WTC11 (cell line): ENCODE measurements at regions not wholly inside any gene's neighbourhood (a gene's known extent, or its start where the extent isn't known, plus 50 kb on each side); places are given as distances from the start of the nearest gene placed in this dataset.

Experiments
- ATAC-seq: fragments of 200-7000 bp; cut with Tn5 transposase; 2 replicates; pipeline ENCODE4 v1.10.0; 2021; ENCODE audit warnings: mild to moderate bottlenecking, moderate library complexity
- CTCF ChIA-PET: fragments of 300-600 bp; sonication (Branson Sonifier 250); formaldehyde crosslinking; loops from one replicate; lab custom pipeline; 2021; ENCODE audit warnings: antibody characterized with exemption; lab: Charles Lee
- POLR2A ChIA-PET: fragments of 350-600 bp; sonication (Branson Sonifier 250); formaldehyde crosslinking; loops from one replicate; lab custom pipeline; 2021; ENCODE audit warnings: antibody characterized with exemption; lab: Charles Lee
- DNase-seq: peaks from one replicate; pipeline ENCODE4 v3.0.0; 2021; ENCODE audit warnings: low spot score
- H3K27ac Mint-ChIP-seq: 2 replicates; pipeline ENCODE4 v1.8.0; 2021; ENCODE audit warnings: mixed read lengths
- H3K27me3 Mint-ChIP-seq: 2 replicates; pipeline ENCODE4 v1.8.0; 2021; ENCODE audit warnings: low read depth, mild to moderate bottlenecking, moderate library complexity, mixed read lengths
- H3K36me3 Mint-ChIP-seq: 2 replicates; pipeline ENCODE4 v1.8.0; 2021; ENCODE audit warnings: mixed read lengths
- H3K4me1 Mint-ChIP-seq: 2 replicates; pipeline ENCODE4 v1.8.0; 2022; ENCODE audit warnings: mixed read lengths
- H3K4me3 Mint-ChIP-seq: 2 replicates; pipeline ENCODE4 v1.8.0; 2021; ENCODE audit warnings: mild to moderate bottlenecking, moderate library complexity, mixed read lengths
- H3K9me3 Mint-ChIP-seq: 2 replicates; pipeline ENCODE4 v1.8.0; 2021; ENCODE audit warnings: mixed read lengths
- CREM ChIP-seq: sonication (generic); formaldehyde crosslinking; IDR thresholded peaks from 2 replicates; pipeline ENCODE4 v1.8.1; 2022; ENCODE audit warnings: mild to moderate bottlenecking, missing genetic modification reagents, moderate library complexity
- CTCF ChIP-seq: fragments of 200-600 bp; IDR thresholded peaks from 2 replicates; pipeline ENCODE4 v1.8.0; 2022; ENCODE audit warnings: antibody characterized with exemption
- E2F5 ChIP-seq: sonication (generic); formaldehyde crosslinking; IDR thresholded peaks from 2 replicates; pipeline ENCODE4 v1.8.1; 2022; ENCODE audit warnings: mild to moderate bottlenecking, moderate library complexity, missing genetic modification reagents
- GABPB1 ChIP-seq: sonication (generic); formaldehyde crosslinking; IDR thresholded peaks from 2 replicates; pipeline ENCODE4 v1.8.1; 2023; ENCODE audit warnings: mild to moderate bottlenecking, missing genetic modification reagents
- GRHL2 ChIP-seq: fragments of 250-450 bp; sonication (Bioruptor Pico); IDR thresholded peaks from 2 replicates; pipeline ENCODE4 v1.8.0; 2022; ENCODE audit warnings: mild to moderate bottlenecking, moderate library complexity; ENCODE audit not compliant: insufficient replicate concordance, severe bottlenecking
- IRF2 ChIP-seq: sonication (generic); formaldehyde crosslinking; IDR thresholded peaks from 2 replicates; pipeline ENCODE4 v1.8.0; 2022; ENCODE audit warnings: low read depth, missing genetic modification reagents, borderline replicate concordance
- JAZF1 ChIP-seq: fragments of 250-450 bp; sonication (Bioruptor Pico); IDR thresholded peaks from 2 replicates; pipeline ENCODE4 v1.9.0; 2021; ENCODE audit warnings: moderate library complexity, mild to moderate bottlenecking, inconsistent platforms
- NFE2L1 ChIP-seq: sonication (generic); formaldehyde crosslinking; IDR thresholded peaks from 2 replicates; pipeline ENCODE4 v1.8.1; 2023; ENCODE audit warnings: missing genetic modification reagents
- SMAD3 ChIP-seq: sonication (generic); formaldehyde crosslinking; IDR thresholded peaks from 2 replicates; pipeline ENCODE4 v1.8.0; 2022; ENCODE audit warnings: missing genetic modification reagents, mild to moderate bottlenecking, borderline replicate concordance
- SOX15 ChIP-seq: fragments of 250-450 bp; sonication (Bioruptor Pico); IDR thresholded peaks from 2 replicates; pipeline ENCODE4 v1.9.0; 2021; ENCODE audit warnings: mild to moderate bottlenecking
- TP53 ChIP-seq: sonication (generic); formaldehyde crosslinking; IDR thresholded peaks from 2 replicates; pipeline ENCODE4 v1.8.1; 2023; ENCODE audit warnings: mild to moderate bottlenecking, missing genetic modification reagents
- USF2 ChIP-seq: sonication (generic); formaldehyde crosslinking; IDR thresholded peaks from 2 replicates; pipeline ENCODE4 v1.8.1; 2023; ENCODE audit warnings: mild to moderate bottlenecking, missing genetic modification reagents, moderate library complexity
- ZBTB43 ChIP-seq: sonication (generic); formaldehyde crosslinking; IDR thresholded peaks from 2 replicates; pipeline ENCODE4 v1.8.1; 2023; ENCODE audit warnings: mild to moderate bottlenecking, missing genetic modification reagents
- TF ChIP-seq, protein P1 (sequence below): sonication (generic); formaldehyde crosslinking; IDR thresholded peaks from 2 replicates; pipeline ENCODE4 v1.8.1; 2023; ENCODE audit warnings: mild to moderate bottlenecking, missing genetic modification reagents, borderline replicate concordance
- TF ChIP-seq, protein P2 (sequence below): sonication (generic); formaldehyde crosslinking; IDR thresholded peaks from 2 replicates; pipeline ENCODE4 v1.8.1; 2022; ENCODE audit warnings: low read depth, missing genetic modification reagents, borderline replicate concordance
- TF ChIP-seq, protein P3 (sequence below): sonication (generic); formaldehyde crosslinking; IDR thresholded peaks from 2 replicates; pipeline ENCODE4 v1.8.0; 2023; ENCODE audit warnings: missing genetic modification reagents
- TF ChIP-seq, protein P4 (sequence below): sonication (generic); formaldehyde crosslinking; conservative IDR thresholded peaks from 2 replicates; pipeline ENCODE4 v1.8.1; 2023; ENCODE audit warnings: mild to moderate bottlenecking, low read depth, missing genetic modification reagents, moderate library complexity
- TF ChIP-seq, protein P5 (sequence below): fragments of 250-450 bp; sonication (Bioruptor Pico); IDR thresholded peaks from 2 replicates; pipeline ENCODE4 v1.9.0; 2021; ENCODE audit warnings: mild to moderate bottlenecking

- no peaks in the 10 kb centered on the region for H3K27me3 Mint-ChIP-seq
- H3K36me3 Mint-ChIP-seq, result no peaks in the 10 kb centered on the region
- POLR2A ChIA-PET, result no interaction called here
- CTCF ChIA-PET, result no interaction called here
- ATAC-seq, result no peak
- H3K27ac Mint-ChIP-seq, result no peak overlapping the region
- H3K9me3 Mint-ChIP-seq, result peaks cover 3% of the 10 kb centered on the region; the same call in 1 of the 2 replicates
- H3K4me1 Mint-ChIP-seq, result no peaks in the 10 kb centered on the region
- no peak for DNase-seq
- TF ChIP-seq ZBTB43 (no peak), USF2 (CRISPR knock-in tag) (no peak), CREM (CRISPR knock-in tag) (no peak), TP53 (no peak), GRHL2 (CRISPR knock-in tag) (no peak)
- TF ChIP-seq, protein P1, sequence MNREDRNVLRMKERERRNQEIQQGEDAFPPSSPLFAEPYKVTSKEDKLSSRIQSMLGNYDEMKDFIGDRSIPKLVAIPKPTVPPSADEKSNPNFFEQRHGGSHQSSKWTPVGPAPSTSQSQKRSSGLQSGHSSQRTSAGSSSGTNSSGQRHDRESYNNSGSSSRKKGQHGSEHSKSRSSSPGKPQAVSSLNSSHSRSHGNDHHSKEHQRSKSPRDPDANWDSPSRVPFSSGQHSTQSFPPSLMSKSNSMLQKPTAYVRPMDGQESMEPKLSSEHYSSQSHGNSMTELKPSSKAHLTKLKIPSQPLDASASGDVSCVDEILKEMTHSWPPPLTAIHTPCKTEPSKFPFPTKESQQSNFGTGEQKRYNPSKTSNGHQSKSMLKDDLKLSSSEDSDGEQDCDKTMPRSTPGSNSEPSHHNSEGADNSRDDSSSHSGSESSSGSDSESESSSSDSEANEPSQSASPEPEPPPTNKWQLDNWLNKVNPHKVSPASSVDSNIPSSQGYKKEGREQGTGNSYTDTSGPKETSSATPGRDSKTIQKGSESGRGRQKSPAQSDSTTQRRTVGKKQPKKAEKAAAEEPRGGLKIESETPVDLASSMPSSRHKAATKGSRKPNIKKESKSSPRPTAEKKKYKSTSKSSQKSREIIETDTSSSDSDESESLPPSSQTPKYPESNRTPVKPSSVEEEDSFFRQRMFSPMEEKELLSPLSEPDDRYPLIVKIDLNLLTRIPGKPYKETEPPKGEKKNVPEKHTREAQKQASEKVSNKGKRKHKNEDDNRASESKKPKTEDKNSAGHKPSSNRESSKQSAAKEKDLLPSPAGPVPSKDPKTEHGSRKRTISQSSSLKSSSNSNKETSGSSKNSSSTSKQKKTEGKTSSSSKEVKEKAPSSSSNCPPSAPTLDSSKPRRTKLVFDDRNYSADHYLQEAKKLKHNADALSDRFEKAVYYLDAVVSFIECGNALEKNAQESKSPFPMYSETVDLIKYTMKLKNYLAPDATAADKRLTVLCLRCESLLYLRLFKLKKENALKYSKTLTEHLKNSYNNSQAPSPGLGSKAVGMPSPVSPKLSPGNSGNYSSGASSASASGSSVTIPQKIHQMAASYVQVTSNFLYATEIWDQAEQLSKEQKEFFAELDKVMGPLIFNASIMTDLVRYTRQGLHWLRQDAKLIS (CRISPR knock-in tag), result no peak
- H3K4me3 Mint-ChIP-seq, result no peak overlapping the region
Measured at GRCh38 chr18:73752965-73753364, 394.7 kb downstream of the FBXO15 start.

GRCh38 chr18:73752546-73752945, 395.1 kb downstream of the FBXO15 start:
- Mint-ChIP-seq H3K27me3 (no peaks in the 10 kb centered on the region), H3K4me3 (no peak overlapping the region), H3K4me1 (no peaks in the 10 kb centered on the region), H3K27ac (no peak overlapping the region), H3K36me3 (no peaks in the 10 kb centered on the region), H3K9me3 (peaks cover 3% of the 10 kb centered on the region; the same call in 1 of the 2 replicates)
- TF ChIP-seq, protein P2, sequence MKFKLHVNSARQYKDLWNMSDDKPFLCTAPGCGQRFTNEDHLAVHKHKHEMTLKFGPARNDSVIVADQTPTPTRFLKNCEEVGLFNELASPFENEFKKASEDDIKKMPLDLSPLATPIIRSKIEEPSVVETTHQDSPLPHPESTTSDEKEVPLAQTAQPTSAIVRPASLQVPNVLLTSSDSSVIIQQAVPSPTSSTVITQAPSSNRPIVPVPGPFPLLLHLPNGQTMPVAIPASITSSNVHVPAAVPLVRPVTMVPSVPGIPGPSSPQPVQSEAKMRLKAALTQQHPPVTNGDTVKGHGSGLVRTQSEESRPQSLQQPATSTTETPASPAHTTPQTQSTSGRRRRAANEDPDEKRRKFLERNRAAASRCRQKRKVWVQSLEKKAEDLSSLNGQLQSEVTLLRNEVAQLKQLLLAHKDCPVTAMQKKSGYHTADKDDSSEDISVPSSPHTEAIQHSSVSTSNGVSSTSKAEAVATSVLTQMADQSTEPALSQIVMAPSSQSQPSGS (CRISPR knock-in tag), result no peak
- TF ChIP-seq JAZF1 (CRISPR knock-in tag), result no peak
- TF ChIP-seq SMAD3 (CRISPR knock-in tag), result no peak
- TF ChIP-seq, protein P3, sequence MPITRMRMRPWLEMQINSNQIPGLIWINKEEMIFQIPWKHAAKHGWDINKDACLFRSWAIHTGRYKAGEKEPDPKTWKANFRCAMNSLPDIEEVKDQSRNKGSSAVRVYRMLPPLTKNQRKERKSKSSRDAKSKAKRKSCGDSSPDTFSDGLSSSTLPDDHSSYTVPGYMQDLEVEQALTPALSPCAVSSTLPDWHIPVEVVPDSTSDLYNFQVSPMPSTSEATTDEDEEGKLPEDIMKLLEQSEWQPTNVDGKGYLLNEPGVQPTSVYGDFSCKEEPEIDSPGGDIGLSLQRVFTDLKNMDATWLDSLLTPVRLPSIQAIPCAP (CRISPR knock-in tag), result no peak
- TF ChIP-seq E2F5, result no peak
- ChIA-PET POLR2A (no interaction called here), CTCF (no interaction called here)
- DNase-seq, result no peak
- ATAC-seq, result no peak

GRCh38 chr18:73750052-73750451, 397.6 kb downstream of the FBXO15 start:
- H3K27ac Mint-ChIP-seq, result no peak overlapping the region
- POLR2A ChIA-PET, result no interaction called here
- H3K4me1 Mint-ChIP-seq, result peaks cover 14% of the 10 kb centered on the region
- H3K27me3 Mint-ChIP-seq, result no peaks in the 10 kb centered on the region
- DNase-seq, result no peak
- CTCF ChIA-PET, result no interaction called here
- peaks cover 3% of the 10 kb centered on the region; the same call in 1 of the 2 replicates for H3K9me3 Mint-ChIP-seq
- ATAC-seq, result no peak
- no peak overlapping the region for H3K4me3 Mint-ChIP-seq
- H3K36me3 Mint-ChIP-seq, result no peaks in the 10 kb centered on the region
- TF ChIP-seq NFE2L1 (no peak), GABPB1 (CRISPR knock-in tag) (no peak), SOX15 (CRISPR knock-in tag) (no peak), IRF2 (CRISPR knock-in tag) (no peak), CTCF (no peak)
- TF ChIP-seq, protein P4, sequence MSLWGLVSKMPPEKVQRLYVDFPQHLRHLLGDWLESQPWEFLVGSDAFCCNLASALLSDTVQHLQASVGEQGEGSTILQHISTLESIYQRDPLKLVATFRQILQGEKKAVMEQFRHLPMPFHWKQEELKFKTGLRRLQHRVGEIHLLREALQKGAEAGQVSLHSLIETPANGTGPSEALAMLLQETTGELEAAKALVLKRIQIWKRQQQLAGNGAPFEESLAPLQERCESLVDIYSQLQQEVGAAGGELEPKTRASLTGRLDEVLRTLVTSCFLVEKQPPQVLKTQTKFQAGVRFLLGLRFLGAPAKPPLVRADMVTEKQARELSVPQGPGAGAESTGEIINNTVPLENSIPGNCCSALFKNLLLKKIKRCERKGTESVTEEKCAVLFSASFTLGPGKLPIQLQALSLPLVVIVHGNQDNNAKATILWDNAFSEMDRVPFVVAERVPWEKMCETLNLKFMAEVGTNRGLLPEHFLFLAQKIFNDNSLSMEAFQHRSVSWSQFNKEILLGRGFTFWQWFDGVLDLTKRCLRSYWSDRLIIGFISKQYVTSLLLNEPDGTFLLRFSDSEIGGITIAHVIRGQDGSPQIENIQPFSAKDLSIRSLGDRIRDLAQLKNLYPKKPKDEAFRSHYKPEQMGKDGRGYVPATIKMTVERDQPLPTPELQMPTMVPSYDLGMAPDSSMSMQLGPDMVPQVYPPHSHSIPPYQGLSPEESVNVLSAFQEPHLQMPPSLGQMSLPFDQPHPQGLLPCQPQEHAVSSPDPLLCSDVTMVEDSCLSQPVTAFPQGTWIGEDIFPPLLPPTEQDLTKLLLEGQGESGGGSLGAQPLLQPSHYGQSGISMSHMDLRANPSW, result no peak
- TF ChIP-seq, protein P5, sequence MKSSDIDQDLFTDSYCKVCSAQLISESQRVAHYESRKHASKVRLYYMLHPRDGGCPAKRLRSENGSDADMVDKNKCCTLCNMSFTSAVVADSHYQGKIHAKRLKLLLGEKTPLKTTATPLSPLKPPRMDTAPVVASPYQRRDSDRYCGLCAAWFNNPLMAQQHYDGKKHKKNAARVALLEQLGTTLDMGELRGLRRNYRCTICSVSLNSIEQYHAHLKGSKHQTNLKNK (CRISPR knock-in tag), result no peak
